GM23338 (cell line): ENCODE measurements at regions not wholly inside any gene's neighbourhood (a gene's known extent, or its start where the extent isn't known, plus 50 kb on each side); places are given as distances from the start of the nearest gene placed in this dataset.

Source experiments
- ATAC-seq: fragments of 200-7000 bp; cut with Tn5 transposase; 3 replicates; pipeline ENCODE4 v1.9.1; 2020
- DNase-seq: peaks from one replicate; pipeline ENCODE4 v3.0.0-alpha.2; 2015; ENCODE audit warnings: low spot score
- H2AFZ ChIP-seq: fragments of 200-600 bp; sonication (generic); 2 replicates; pipeline ENCODE4 v1.8.0; 2016; ENCODE audit warnings: antibody characterized with exemption, mild to moderate bottlenecking, moderate library complexity
- H3F3A ChIP-seq: fragments of 200-600 bp; sonication (generic); replicated peaks from 2 replicates; pipeline ENCODE4 v1.8.0; 2017; ENCODE audit warnings: antibody characterized with exemption, mixed run types, low read depth
- H3K27ac ChIP-seq: fragments of 200-600 bp; sonication (generic); 2 replicates; pipeline ENCODE4 v1.6.1; 2016; ENCODE audit warnings: low read depth
- H3K27me3 ChIP-seq: fragments of 200-600 bp; sonication (generic); 2 replicates; pipeline ENCODE4 v1.8.0; 2016; ENCODE audit warnings: mild to moderate bottlenecking, mixed run types, moderate library complexity; ENCODE audit not compliant: insufficient read depth
- H3K36me3 ChIP-seq: fragments of 200-600 bp; sonication (generic); 2 replicates; pipeline ENCODE4 v1.8.0; 2016; ENCODE audit warnings: mild to moderate bottlenecking; ENCODE audit not compliant: insufficient read depth
- H3K4me1 ChIP-seq: fragments of 200-600 bp; sonication (generic); 2 replicates; pipeline ENCODE4 v1.8.0; 2016; ENCODE audit warnings: mild to moderate bottlenecking, moderate library complexity; ENCODE audit not compliant: insufficient read depth
- H3K4me2 ChIP-seq: fragments of 200-600 bp; sonication (generic); 2 replicates; pipeline ENCODE4 v1.7.1; 2017; ENCODE audit warnings: mixed run types
- H3K4me3 ChIP-seq: fragments of 200-600 bp; sonication (generic); 2 replicates; pipeline ENCODE4 v1.6.1; 2016; ENCODE audit warnings: mixed run types
- H3K79me2 ChIP-seq: fragments of 200-600 bp; sonication (generic); replicated peaks from 2 replicates; pipeline ENCODE4 v1.8.0; 2017; ENCODE audit warnings: mild to moderate bottlenecking; ENCODE audit not compliant: insufficient read depth
- H3K9me2 ChIP-seq: fragments of 200-600 bp; sonication (generic); 2 replicates; pipeline ENCODE4 v1.8.0; 2017; ENCODE audit not compliant: insufficient read depth
- H4K20me1 ChIP-seq: fragments of 200-600 bp; sonication (generic); replicated peaks from 2 replicates; pipeline ENCODE4 v1.8.0; 2017; ENCODE audit warnings: mild to moderate bottlenecking; ENCODE audit not compliant: insufficient read depth
- H3K27ac Mint-ChIP-seq: 2 replicates; pipeline ENCODE4 v1.8.0; 2020; ENCODE audit warnings: inconsistent platforms, mild to moderate bottlenecking, moderate library complexity, mixed read lengths
- H3K27me3 Mint-ChIP-seq: 3 replicates; pipeline ENCODE4 v1.8.0; 2022; ENCODE audit warnings: low read depth, mild to moderate bottlenecking, moderate library complexity, mixed read lengths, inconsistent platforms; ENCODE audit not compliant: insufficient read depth, poor library complexity
- H3K36me3 Mint-ChIP-seq: 3 replicates; pipeline ENCODE4 v1.8.0; 2021; ENCODE audit warnings: low read depth, mild to moderate bottlenecking, inconsistent platforms, moderate library complexity, mixed read lengths
- H3K4me1 Mint-ChIP-seq: 3 replicates; pipeline ENCODE4 v1.8.0; 2020; ENCODE audit warnings: mild to moderate bottlenecking, inconsistent platforms, mixed read lengths
- H3K4me3 Mint-ChIP-seq: 3 replicates; pipeline ENCODE4 v1.8.0; 2021; ENCODE audit warnings: moderate library complexity, mild to moderate bottlenecking, inconsistent platforms, mixed read lengths
- H3K9me3 Mint-ChIP-seq: 3 replicates; pipeline ENCODE4 v1.8.0; 2020; ENCODE audit warnings: moderate library complexity, mild to moderate bottlenecking, inconsistent platforms, mixed read lengths
- CREB1 ChIP-seq: fragments of 250-450 bp; sonication (Bioruptor Pico); IDR thresholded peaks from 2 replicates; pipeline ENCODE4 v1.5.0; 2020; ENCODE audit warnings: low read depth, mild to moderate bottlenecking, moderate library complexity
- EZH2 ChIP-seq: fragments of 200-600 bp; sonication (generic); IDR thresholded peaks from one replicate; pipeline ENCODE4 v1.8.0; 2017; ENCODE audit warnings: antibody characterized with exemption, mild to moderate bottlenecking, low read depth; ENCODE audit not compliant: unreplicated experiment
- EZH2phosphoT487 ChIP-seq: fragments of 200-600 bp; sonication (generic); IDR thresholded peaks from one replicate; pipeline ENCODE4 v1.8.1; 2018; ENCODE audit warnings: antibody characterized with exemption; ENCODE audit not compliant: unreplicated experiment
- JUNB ChIP-seq: IDR thresholded peaks from one replicate; pipeline ENCODE4 v1.6.1; 2016; ENCODE audit warnings: antibody characterized with exemption; ENCODE audit not compliant: unreplicated experiment
- NANOG ChIP-seq: IDR thresholded peaks from 2 replicates; pipeline ENCODE4 v1.6.1; 2016; ENCODE audit warnings: antibody characterized with exemption, borderline replicate concordance
- POLR2AphosphoS5 ChIP-seq: IDR thresholded peaks from 2 replicates; pipeline ENCODE4 v1.6.1; 2016; ENCODE audit warnings: antibody characterized with exemption, low read depth
- STAT1 ChIP-seq: IDR thresholded peaks from one replicate; pipeline ENCODE4 v1.6.1; 2016; ENCODE audit warnings: antibody characterized with exemption; ENCODE audit not compliant: unreplicated experiment
- ZNF114 ChIP-seq: fragments of 250-450 bp; sonication (Bioruptor Pico); IDR thresholded peaks from 2 replicates; pipeline ENCODE4 v1.5.0; 2020; ENCODE audit warnings: mild to moderate bottlenecking, moderate library complexity
- ZNF331 ChIP-seq: fragments of 250-450 bp; sonication (Bioruptor Pico); IDR thresholded peaks from 2 replicates; pipeline ENCODE4 v1.5.0; 2020; ENCODE audit warnings: low read depth, mild to moderate bottlenecking, moderate library complexity
- TF ChIP-seq, protein P1 (sequence below): fragments of 250-450 bp; sonication (Bioruptor Pico); IDR thresholded peaks from 2 replicates; pipeline ENCODE4 v1.5.0; 2020; ENCODE audit warnings: mild to moderate bottlenecking, moderate library complexity
- TF ChIP-seq, protein P2 (sequence below), 2 experiments: fragments of 200-600 bp in 1 of 2; sonication (generic) in 1 of 2; conservative IDR thresholded peaks; 2 replicates each; pipeline versions ENCODE4 v1.5.1 to v1.6.1; 2016 to 2017; ENCODE audit warnings: antibody characterized with exemption in 2 of 2, low read depth in 2 of 2, mild to moderate bottlenecking in 2 of 2, moderate library complexity in 1 of 2
- TF ChIP-seq, protein P3 (sequence below): IDR thresholded peaks from one replicate; pipeline ENCODE4 v1.6.1; 2018; ENCODE audit warnings: antibody characterized with exemption; ENCODE audit not compliant: unreplicated experiment
- TF ChIP-seq, protein P4 (sequence below): IDR thresholded peaks from 2 replicates; pipeline ENCODE4 v1.6.1; 2016; ENCODE audit warnings: antibody characterized with exemption

DNA sequence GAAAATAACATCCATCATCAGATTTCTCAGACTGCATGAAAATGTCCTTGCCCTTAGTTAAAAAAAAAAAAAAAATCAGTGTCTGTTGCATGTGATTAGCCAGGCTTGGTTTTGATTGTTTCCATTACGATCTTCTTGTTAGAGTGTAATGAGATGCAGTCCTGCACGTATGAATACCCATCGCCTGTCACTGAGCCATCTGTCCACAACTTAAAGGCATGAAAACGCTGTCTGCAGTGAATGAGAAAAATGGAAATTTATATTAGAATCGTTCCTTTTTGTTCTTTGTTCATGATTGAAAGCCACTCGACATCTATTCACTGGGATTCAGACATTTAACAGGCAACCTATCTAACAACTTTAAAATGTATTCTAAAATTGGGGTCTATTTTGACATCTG, 521.7 kb upstream of the SPHKAP start:
- H3K4me2 ChIP-seq = no peak overlapping the region
- Mint-ChIP-seq H3K27ac (no peak overlapping the region), H3K27me3 (no peaks in the 10 kb centered on the region), H3K9me3 (no peaks in the 10 kb centered on the region), H3K36me3 (no peaks in the 10 kb centered on the region), H3K4me3 (no peak overlapping the region), H3K4me1 (peaks cover 6% of the 10 kb centered on the region; the same call in 2 of the 3 replicates)
- TF ChIP-seq EZH2 (no peak), CREB1 (CRISPR knock-in tag) (no peak), JUNB (no peak), ZNF331 (CRISPR knock-in tag) (no peak), EZH2phosphoT487 (no peak), NANOG (no peak), ZNF114 (CRISPR knock-in tag) (no peak), POLR2AphosphoS5 (no peak), STAT1 (no peak)
- TF ChIP-seq, protein P1, sequence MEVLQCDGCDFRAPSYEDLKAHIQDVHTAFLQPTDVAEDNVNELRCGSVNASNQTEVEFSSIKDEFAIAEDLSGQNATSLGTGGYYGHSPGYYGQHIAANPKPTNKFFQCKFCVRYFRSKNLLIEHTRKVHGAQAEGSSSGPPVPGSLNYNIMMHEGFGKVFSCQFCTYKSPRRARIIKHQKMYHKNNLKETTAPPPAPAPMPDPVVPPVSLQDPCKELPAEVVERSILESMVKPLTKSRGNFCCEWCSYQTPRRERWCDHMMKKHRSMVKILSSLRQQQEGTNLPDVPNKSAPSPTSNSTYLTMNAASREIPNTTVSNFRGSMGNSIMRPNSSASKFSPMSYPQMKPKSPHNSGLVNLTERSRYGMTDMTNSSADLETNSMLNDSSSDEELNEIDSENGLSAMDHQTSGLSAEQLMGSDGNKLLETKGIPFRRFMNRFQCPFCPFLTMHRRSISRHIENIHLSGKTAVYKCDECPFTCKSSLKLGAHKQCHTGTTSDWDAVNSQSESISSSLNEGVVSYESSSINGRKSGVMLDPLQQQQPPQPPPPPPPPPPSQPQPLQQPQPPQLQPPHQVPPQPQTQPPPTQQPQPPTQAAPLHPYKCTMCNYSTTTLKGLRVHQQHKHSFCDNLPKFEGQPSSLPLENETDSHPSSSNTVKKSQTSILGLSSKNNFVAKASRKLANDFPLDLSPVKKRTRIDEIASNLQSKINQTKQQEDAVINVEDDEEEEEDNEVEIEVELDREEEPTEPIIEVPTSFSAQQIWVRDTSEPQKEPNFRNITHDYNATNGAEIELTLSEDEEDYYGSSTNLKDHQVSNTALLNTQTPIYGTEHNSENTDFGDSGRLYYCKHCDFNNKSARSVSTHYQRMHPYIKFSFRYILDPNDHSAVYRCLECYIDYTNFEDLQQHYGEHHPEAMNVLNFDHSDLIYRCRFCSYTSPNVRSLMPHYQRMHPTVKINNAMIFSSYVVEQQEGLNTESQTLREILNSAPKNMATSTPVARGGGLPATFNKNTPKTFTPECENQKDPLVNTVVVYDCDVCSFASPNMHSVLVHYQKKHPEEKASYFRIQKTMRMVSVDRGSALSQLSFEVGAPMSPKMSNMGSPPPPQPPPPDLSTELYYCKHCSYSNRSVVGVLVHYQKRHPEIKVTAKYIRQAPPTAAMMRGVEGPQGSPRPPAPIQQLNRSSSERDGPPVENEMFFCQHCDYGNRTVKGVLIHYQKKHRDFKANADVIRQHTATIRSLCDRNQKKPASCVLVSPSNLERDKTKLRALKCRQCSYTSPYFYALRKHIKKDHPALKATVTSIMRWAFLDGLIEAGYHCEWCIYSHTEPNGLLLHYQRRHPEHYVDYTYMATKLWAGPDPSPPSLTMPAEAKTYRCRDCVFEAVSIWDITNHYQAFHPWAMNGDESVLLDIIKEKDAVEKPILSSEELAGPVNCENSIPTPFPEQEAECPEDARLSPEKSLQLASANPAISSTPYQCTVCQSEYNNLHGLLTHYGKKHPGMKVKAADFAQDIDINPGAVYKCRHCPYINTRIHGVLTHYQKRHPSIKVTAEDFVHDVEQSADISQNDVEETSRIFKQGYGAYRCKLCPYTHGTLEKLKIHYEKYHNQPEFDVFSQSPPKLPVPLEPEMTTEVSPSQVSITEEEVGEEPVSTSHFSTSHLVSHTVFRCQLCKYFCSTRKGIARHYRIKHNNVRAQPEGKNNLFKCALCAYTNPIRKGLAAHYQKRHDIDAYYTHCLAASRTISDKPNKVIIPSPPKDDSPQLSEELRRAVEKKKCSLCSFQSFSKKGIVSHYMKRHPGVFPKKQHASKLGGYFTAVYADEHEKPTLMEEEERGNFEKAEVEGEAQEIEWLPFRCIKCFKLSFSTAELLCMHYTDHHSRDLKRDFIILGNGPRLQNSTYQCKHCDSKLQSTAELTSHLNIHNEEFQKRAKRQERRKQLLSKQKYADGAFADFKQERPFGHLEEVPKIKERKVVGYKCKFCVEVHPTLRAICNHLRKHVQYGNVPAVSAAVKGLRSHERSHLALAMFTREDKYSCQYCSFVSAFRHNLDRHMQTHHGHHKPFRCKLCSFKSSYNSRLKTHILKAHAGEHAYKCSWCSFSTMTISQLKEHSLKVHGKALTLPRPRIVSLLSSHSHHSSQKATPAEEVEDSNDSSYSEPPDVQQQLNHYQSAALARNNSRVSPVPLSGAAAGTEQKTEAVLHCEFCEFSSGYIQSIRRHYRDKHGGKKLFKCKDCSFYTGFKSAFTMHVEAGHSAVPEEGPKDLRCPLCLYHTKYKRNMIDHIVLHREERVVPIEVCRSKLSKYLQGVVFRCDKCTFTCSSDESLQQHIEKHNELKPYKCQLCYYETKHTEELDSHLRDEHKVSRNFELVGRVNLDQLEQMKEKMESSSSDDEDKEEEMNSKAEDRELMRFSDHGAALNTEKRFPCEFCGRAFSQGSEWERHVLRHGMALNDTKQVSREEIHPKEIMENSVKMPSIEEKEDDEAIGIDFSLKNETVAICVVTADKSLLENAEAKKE = no peak
- TF ChIP-seq, protein P2, sequence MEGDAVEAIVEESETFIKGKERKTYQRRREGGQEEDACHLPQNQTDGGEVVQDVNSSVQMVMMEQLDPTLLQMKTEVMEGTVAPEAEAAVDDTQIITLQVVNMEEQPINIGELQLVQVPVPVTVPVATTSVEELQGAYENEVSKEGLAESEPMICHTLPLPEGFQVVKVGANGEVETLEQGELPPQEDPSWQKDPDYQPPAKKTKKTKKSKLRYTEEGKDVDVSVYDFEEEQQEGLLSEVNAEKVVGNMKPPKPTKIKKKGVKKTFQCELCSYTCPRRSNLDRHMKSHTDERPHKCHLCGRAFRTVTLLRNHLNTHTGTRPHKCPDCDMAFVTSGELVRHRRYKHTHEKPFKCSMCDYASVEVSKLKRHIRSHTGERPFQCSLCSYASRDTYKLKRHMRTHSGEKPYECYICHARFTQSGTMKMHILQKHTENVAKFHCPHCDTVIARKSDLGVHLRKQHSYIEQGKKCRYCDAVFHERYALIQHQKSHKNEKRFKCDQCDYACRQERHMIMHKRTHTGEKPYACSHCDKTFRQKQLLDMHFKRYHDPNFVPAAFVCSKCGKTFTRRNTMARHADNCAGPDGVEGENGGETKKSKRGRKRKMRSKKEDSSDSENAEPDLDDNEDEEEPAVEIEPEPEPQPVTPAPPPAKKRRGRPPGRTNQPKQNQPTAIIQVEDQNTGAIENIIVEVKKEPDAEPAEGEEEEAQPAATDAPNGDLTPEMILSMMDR (conservative IDR thresholded peaks at IDR 0.05; ENCODE audit: low read depth in 2 of 2) = no peak
- TF ChIP-seq, protein P3, sequence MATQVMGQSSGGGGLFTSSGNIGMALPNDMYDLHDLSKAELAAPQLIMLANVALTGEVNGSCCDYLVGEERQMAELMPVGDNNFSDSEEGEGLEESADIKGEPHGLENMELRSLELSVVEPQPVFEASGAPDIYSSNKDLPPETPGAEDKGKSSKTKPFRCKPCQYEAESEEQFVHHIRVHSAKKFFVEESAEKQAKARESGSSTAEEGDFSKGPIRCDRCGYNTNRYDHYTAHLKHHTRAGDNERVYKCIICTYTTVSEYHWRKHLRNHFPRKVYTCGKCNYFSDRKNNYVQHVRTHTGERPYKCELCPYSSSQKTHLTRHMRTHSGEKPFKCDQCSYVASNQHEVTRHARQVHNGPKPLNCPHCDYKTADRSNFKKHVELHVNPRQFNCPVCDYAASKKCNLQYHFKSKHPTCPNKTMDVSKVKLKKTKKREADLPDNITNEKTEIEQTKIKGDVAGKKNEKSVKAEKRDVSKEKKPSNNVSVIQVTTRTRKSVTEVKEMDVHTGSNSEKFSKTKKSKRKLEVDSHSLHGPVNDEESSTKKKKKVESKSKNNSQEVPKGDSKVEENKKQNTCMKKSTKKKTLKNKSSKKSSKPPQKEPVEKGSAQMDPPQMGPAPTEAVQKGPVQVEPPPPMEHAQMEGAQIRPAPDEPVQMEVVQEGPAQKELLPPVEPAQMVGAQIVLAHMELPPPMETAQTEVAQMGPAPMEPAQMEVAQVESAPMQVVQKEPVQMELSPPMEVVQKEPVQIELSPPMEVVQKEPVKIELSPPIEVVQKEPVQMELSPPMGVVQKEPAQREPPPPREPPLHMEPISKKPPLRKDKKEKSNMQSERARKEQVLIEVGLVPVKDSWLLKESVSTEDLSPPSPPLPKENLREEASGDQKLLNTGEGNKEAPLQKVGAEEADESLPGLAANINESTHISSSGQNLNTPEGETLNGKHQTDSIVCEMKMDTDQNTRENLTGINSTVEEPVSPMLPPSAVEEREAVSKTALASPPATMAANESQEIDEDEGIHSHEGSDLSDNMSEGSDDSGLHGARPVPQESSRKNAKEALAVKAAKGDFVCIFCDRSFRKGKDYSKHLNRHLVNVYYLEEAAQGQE = no peak
- TF ChIP-seq, protein P4, sequence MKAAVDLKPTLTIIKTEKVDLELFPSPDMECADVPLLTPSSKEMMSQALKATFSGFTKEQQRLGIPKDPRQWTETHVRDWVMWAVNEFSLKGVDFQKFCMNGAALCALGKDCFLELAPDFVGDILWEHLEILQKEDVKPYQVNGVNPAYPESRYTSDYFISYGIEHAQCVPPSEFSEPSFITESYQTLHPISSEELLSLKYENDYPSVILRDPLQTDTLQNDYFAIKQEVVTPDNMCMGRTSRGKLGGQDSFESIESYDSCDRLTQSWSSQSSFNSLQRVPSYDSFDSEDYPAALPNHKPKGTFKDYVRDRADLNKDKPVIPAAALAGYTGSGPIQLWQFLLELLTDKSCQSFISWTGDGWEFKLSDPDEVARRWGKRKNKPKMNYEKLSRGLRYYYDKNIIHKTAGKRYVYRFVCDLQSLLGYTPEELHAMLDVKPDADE = no peak
- no peak overlapping the region for H3K4me3 ChIP-seq
- ATAC-seq (no peak), DNase-seq (no peak)
- no peaks in the 10 kb centered on the region for H3K27me3 ChIP-seq
- no peaks in the 10 kb centered on the region for H4K20me1 ChIP-seq
- no peaks in the 10 kb centered on the region for H3K36me3 ChIP-seq
- no peaks in the 10 kb centered on the region for H3K79me2 ChIP-seq
- H3K9me2 ChIP-seq = no peaks in the 10 kb centered on the region
- no peak overlapping the region for H3K27ac ChIP-seq
- no peaks in the 10 kb centered on the region for H3K4me1 ChIP-seq
- no peak overlapping the region for H2AFZ ChIP-seq
- no peaks in the 10 kb centered on the region for H3F3A ChIP-seq
